Mesenchymal stem cell (in vitro differentiated cells and primary cell): ENCODE measurements at regions not wholly inside any gene's neighbourhood (a gene's known extent, or its start where the extent isn't known, plus 50 kb on each side); places are given as distances from the start of the nearest gene placed in this dataset.

Experiments
- DNase-seq: peaks from one replicate; pipeline ENCODE4 v3.0.0-alpha.2; 2013
- H2AFZ ChIP-seq: one replicate; pipeline ENCODE4 v1.6.1; 2013; ENCODE audit warnings: low read depth, mild to moderate bottlenecking, control low read depth, inconsistent platforms, low read length, moderate library complexity
- H2AK5ac ChIP-seq: 2 replicates; pipeline ENCODE4 v1.6.1; 2013; ENCODE audit warnings: low read length, moderate library complexity, mild to moderate bottlenecking, inconsistent platforms; ENCODE audit not compliant: severe bottlenecking
- H2BK120ac ChIP-seq: one replicate; pipeline ENCODE4 v1.6.1; 2013; ENCODE audit warnings: low read depth, mild to moderate bottlenecking, inconsistent platforms, low read length, moderate library complexity
- H2BK12ac ChIP-seq, 2 experiments: one replicate each; pipeline ENCODE4 v1.6.1; 2013; ENCODE audit warnings: inconsistent platforms in 2 of 2, low read length in 2 of 2, mild to moderate bottlenecking in 2 of 2, moderate library complexity in 2 of 2, control low read depth in 1 of 2
- H2BK15ac ChIP-seq: one replicate; pipeline ENCODE4 v1.6.1; 2013; ENCODE audit warnings: mild to moderate bottlenecking, low read depth, inconsistent platforms; ENCODE audit not compliant: poor library complexity, severe bottlenecking
- H2BK5ac ChIP-seq: 2 replicates; pipeline ENCODE4 v1.6.1; 2013; ENCODE audit warnings: low read depth, mild to moderate bottlenecking, low read length, control low read depth, inconsistent platforms; ENCODE audit not compliant: poor library complexity, severe bottlenecking
- H3K14ac ChIP-seq, 2 experiments: one replicate each; pipeline ENCODE4 v1.6.1; 2013; ENCODE audit warnings: inconsistent platforms in 2 of 2, low read length in 2 of 2, control low read depth in 1 of 2, mild to moderate bottlenecking in 1 of 2, moderate library complexity in 1 of 2
- H3K18ac ChIP-seq, 2 experiments: one replicate each; pipeline ENCODE4 v1.6.1; 2013; ENCODE audit warnings: inconsistent platforms in 2 of 2, low read length in 2 of 2, control low read depth in 1 of 2, low read depth in 1 of 2, mild to moderate bottlenecking in 1 of 2
- H3K23ac ChIP-seq, 2 experiments: one replicate each; pipeline ENCODE4 v1.6.1; 2013; ENCODE audit warnings: inconsistent platforms in 2 of 2, low read length in 2 of 2, mild to moderate bottlenecking in 2 of 2, moderate library complexity in 2 of 2, control low read depth in 1 of 2
- H3K27ac ChIP-seq: 2 replicates; pipeline ENCODE4 v1.5.1; 2013; ENCODE audit warnings: mild to moderate bottlenecking, moderate library complexity, low read length, control low read depth, inconsistent platforms; ENCODE audit not compliant: poor library complexity, severe bottlenecking
- H3K27me3 ChIP-seq, 2 experiments: 2 replicates each; pipeline versions ENCODE4 v1.6.1 to v1.7.0; 2013; ENCODE audit warnings: low read length in 2 of 2, mild to moderate bottlenecking in 2 of 2, moderate library complexity in 2 of 2, control low read depth in 1 of 2, inconsistent platforms in 1 of 2; ENCODE audit not compliant: control insufficient read depth in 1 of 2, insufficient read depth in 1 of 2
- H3K36me3 ChIP-seq, 2 experiments: 2 replicates each; pipeline versions ENCODE4 v1.6.1 to v1.7.0; 2013; ENCODE audit warnings: low read length in 2 of 2, control low read depth in 1 of 2, inconsistent platforms in 1 of 2, low read depth in 1 of 2, mild to moderate bottlenecking in 1 of 2; ENCODE audit not compliant: insufficient read depth in 2 of 2, control insufficient read depth in 1 of 2
- H3K4ac ChIP-seq, 2 experiments: one replicate each; pipeline ENCODE4 v1.6.1; 2013; ENCODE audit warnings: inconsistent platforms in 2 of 2, low read length in 2 of 2, mild to moderate bottlenecking in 2 of 2, moderate library complexity in 2 of 2, control low read depth in 1 of 2, low read depth in 1 of 2
- H3K4me1 ChIP-seq: 2 replicates; pipeline ENCODE4 v1.6.1; 2013; ENCODE audit warnings: low read depth, low read length, control low read depth; ENCODE audit not compliant: control insufficient read depth, insufficient read depth
- H3K4me2 ChIP-seq: 2 replicates; pipeline ENCODE4 v1.6.1; 2013; ENCODE audit warnings: low read length, mild to moderate bottlenecking, inconsistent platforms; ENCODE audit not compliant: poor library complexity, severe bottlenecking
- H3K4me3 ChIP-seq, 2 experiments: 2 replicates each; pipeline versions ENCODE4 v1.5.1 to v1.7.0; 2013; ENCODE audit warnings: low read length in 2 of 2, mild to moderate bottlenecking in 2 of 2, control low read depth in 1 of 2, low read depth in 1 of 2; ENCODE audit not compliant: insufficient read depth in 1 of 2
- H3K79me1 ChIP-seq: replicated peaks from 2 replicates; pipeline ENCODE4 v1.6.1; 2013; ENCODE audit warnings: mild to moderate bottlenecking, control low read depth, low read length, inconsistent platforms; ENCODE audit not compliant: poor library complexity, severe bottlenecking
- H3K9ac ChIP-seq: 2 replicates; pipeline ENCODE4 v1.7.0; 2013; ENCODE audit warnings: mild to moderate bottlenecking, low read length, moderate library complexity
- H3K9me3 ChIP-seq: 2 replicates; pipeline ENCODE4 v1.7.0; 2013; ENCODE audit warnings: mild to moderate bottlenecking, low read length; ENCODE audit not compliant: control insufficient read depth
- H4K8ac ChIP-seq: one replicate; pipeline ENCODE4 v1.6.1; 2013; ENCODE audit warnings: inconsistent platforms, mild to moderate bottlenecking, low read length, moderate library complexity
- H4K91ac ChIP-seq: one replicate; pipeline ENCODE4 v1.6.1; 2013; ENCODE audit warnings: mild to moderate bottlenecking, low read length, inconsistent platforms
- WGBS: methylation state at CpG from one replicate; pipeline ENCODE4 v1.1.7; 2013; ENCODE audit warnings: mixed read lengths; 5-methylcytosine and 5-hydroxymethylcytosine counted together

- Histone ChIP-seq H3K36me3 (no peaks in the 10 kb centered on the region), H3K4me1 (no peaks in the 10 kb centered on the region), H3K4ac (no peak overlapping the region), H3K9ac (no peak overlapping the region), H2BK120ac (no peak overlapping the region), H3K14ac (no peak overlapping the region), H2BK15ac (no peak overlapping the region), H2AK5ac (no peak overlapping the region), H2BK12ac (no peak overlapping the region), H3K4me3 (no peak overlapping the region), H3K79me1 (no peaks in the 10 kb centered on the region), H3K23ac (no peak overlapping the region), H4K8ac (no peak overlapping the region), H2AFZ (no peak overlapping the region), H4K91ac (no peak overlapping the region), H3K4me2 (no peak overlapping the region), H3K18ac (no peak overlapping the region), H3K27me3 (peaks cover 3 to 7% of the 10 kb centered on the region in 2 experiments), H3K9me3 (no peaks in the 10 kb centered on the region), H2BK5ac (no peak overlapping the region), H3K27ac (no peak overlapping the region)
- no peak for DNase-seq
- WGBS: 71% methylated on average over 6 of the region's 6 CpGs
These were observed 140.1 kb downstream of the URI1 start for GRCh38 chr19:30082168-30082567.

GRCh38 chr19:30082611-30083010, 140.6 kb downstream of the URI1 start:
- H3K14ac ChIP-seq: no peak overlapping the region
- H2AFZ ChIP-seq: no peak overlapping the region
- no peak overlapping the region for H3K27ac ChIP-seq
- no peak overlapping the region for H2BK120ac ChIP-seq
- no peak overlapping the region for H3K9ac ChIP-seq
- no peak overlapping the region for H3K4ac ChIP-seq
- no peak overlapping the region for H2BK15ac ChIP-seq
- H3K4me3 ChIP-seq: no peak overlapping the region
- no peaks in the 10 kb centered on the region for H3K36me3 ChIP-seq
- no peaks in the 10 kb centered on the region for H3K79me1 ChIP-seq
- peaks cover 3 to 7% of the 10 kb centered on the region in 2 experiments for H3K27me3 ChIP-seq
- H3K18ac ChIP-seq: no peak overlapping the region
- H4K91ac ChIP-seq: no peak overlapping the region
- no peak overlapping the region for H2BK12ac ChIP-seq
- H3K9me3 ChIP-seq: no peaks in the 10 kb centered on the region
- no peak for DNase-seq
- H2AK5ac ChIP-seq: no peak overlapping the region
- no peak overlapping the region for H2BK5ac ChIP-seq
- WGBS: 89% methylated on average over 5 of the region's 5 CpGs
- H3K4me2 ChIP-seq: no peak overlapping the region
- no peak overlapping the region for H4K8ac ChIP-seq
- H3K4me1 ChIP-seq: no peaks in the 10 kb centered on the region
- no peak overlapping the region for H3K23ac ChIP-seq

GRCh38 chr19:30083125-30083681, 141.2 kb downstream of the URI1 start:
- peaks cover 3 to 4% of the 10 kb centered on the region in 2 experiments for H3K27me3 ChIP-seq
- no peak overlapping the region for H4K8ac ChIP-seq
- no peak overlapping the region for H3K27ac ChIP-seq
- H3K36me3 ChIP-seq: no peaks in the 10 kb centered on the region
- H2BK12ac ChIP-seq: no peak overlapping the region
- H3K14ac ChIP-seq: no peak overlapping the region
- no peaks in the 10 kb centered on the region for H3K79me1 ChIP-seq
- H3K4me3 ChIP-seq: no peak overlapping the region
- no peak overlapping the region for H2BK120ac ChIP-seq
- no peak overlapping the region for H2BK15ac ChIP-seq
- no peaks in the 10 kb centered on the region for H3K4me1 ChIP-seq
- 91% methylated on average over 16 of the region's 17 CpGs for WGBS
- H2AFZ ChIP-seq: no peak overlapping the region
- no peak overlapping the region for H2BK5ac ChIP-seq
- no peak overlapping the region for H3K9ac ChIP-seq
- no peak overlapping the region for H4K91ac ChIP-seq
- H3K23ac ChIP-seq: no peak overlapping the region
- H3K4me2 ChIP-seq: no peak overlapping the region
- H3K4ac ChIP-seq: no peak overlapping the region
- H3K18ac ChIP-seq: no peak overlapping the region
- H2AK5ac ChIP-seq: no peak overlapping the region
- H3K9me3 ChIP-seq: no peaks in the 10 kb centered on the region
- no peak for DNase-seq

- no peak overlapping the region for H2BK12ac ChIP-seq
- H3K4me2 ChIP-seq: no peak overlapping the region
- no peak overlapping the region for H4K8ac ChIP-seq
- no peak overlapping the region for H3K18ac ChIP-seq
- no peak overlapping the region for H3K23ac ChIP-seq
- H3K9ac ChIP-seq: no peak overlapping the region
- H3K79me1 ChIP-seq: no peaks in the 10 kb centered on the region
- no peak overlapping the region for H4K91ac ChIP-seq
- no peak overlapping the region for H2BK15ac ChIP-seq
- H2BK5ac ChIP-seq: no peak overlapping the region
- no peak overlapping the region for H3K14ac ChIP-seq
- H3K4me3 ChIP-seq: no peak overlapping the region
- no peaks in the 10 kb centered on the region for H3K4me1 ChIP-seq
- H3K4ac ChIP-seq: no peak overlapping the region
- peaks cover 0 to 3% of the 10 kb centered on the region in 2 experiments for H3K27me3 ChIP-seq
- H3K9me3 ChIP-seq: no peaks in the 10 kb centered on the region
- H2BK120ac ChIP-seq: no peak overlapping the region
- no peak for DNase-seq
- WGBS: 84% methylated on average over 12 of the region's 12 CpGs
- no peaks in the 10 kb centered on the region for H3K36me3 ChIP-seq
- no peak overlapping the region for H2AFZ ChIP-seq
- no peak overlapping the region for H2AK5ac ChIP-seq
- no peak overlapping the region for H3K27ac ChIP-seq
These were observed 141.7 kb downstream of the URI1 start for GRCh38 chr19:30083701-30084156.
